Testis (tissue), 2 donors: ENCODE measurements at regions not wholly inside any gene's neighbourhood (a gene's known extent, or its start where the extent isn't known, plus 50 kb on each side); places are given as distances from the start of the nearest gene placed in this dataset.

Experiments
- CTCF ChIP-seq, 3 experiments: fragments of 450-650 bp in 2 of 3; fragments of 200-600 bp in 1 of 3; sonication (generic) in 1 of 3; IDR thresholded peaks; one replicate each; pipeline ENCODE4 v1.5.1; 2016 to 2019; ENCODE audit warnings: antibody characterized with exemption in 3 of 3, mild to moderate bottlenecking in 2 of 3, moderate library complexity in 1 of 3
- POLR2A ChIP-seq: fragments of 450-650 bp; IDR thresholded peaks from one replicate; pipeline ENCODE4 v1.6.1; 2017; ENCODE audit warnings: antibody characterized with exemption, mild to moderate bottlenecking, moderate library complexity

GRCh38 chr14:85883101-85883500 is 353.2 kb downstream of the FLRT2 start:
- TF ChIP-seq POLR2A (no peak), CTCF (IDR thresholded peaks at IDR 0.05) (no peak)
